ENCODE measurements at regions not wholly inside any gene's neighbourhood (a gene's known extent, or its start where the extent isn't known, plus 50 kb on each side); places are given as distances from the start of the nearest gene placed in this dataset.

DNA sequence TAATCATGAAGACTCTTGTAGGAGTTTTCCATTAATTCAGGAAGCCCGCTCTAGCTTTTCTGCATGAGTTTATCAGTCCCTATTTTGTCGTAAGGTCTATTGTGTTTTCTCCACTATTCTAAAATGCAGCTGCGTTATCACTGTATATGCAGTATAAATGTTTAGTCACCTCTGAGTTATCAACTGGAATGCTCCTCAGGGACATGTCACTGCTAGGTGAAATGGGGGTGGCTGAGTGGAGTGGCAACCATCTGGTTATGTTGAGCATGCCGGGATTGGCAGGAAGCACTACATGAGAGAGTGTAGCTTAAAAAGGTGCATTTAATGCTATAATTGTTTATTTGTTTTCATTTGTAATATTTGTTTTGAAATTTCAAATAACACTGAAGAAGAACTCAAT lies 285.2 kb upstream of the ELAC2 start:
- DNase-seq (ENCODE audit: low read depth, low spot score) = no peak

DNA sequence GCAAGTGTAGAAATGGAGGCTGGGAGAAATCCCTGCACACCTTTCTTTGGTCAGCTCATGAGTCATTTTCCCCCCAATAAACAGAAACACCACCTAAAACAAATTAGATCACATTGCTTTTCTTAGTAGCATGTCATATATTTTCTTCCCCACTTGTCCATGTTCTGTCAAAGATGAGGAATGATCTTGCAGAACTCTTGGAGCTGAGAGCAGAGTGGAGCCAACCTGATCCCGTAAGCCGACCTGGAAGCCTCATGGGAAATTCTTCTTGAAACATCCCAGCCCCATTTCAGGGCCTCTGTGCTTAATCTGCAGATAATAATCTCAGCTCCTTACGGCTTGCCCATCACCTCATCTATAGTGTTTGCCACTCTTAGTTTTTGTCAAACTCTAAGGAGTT lies 284.6 kb upstream of the ELAC2 start:
- no peak for DNase-seq (ENCODE audit: low read depth, low spot score)

DNA sequence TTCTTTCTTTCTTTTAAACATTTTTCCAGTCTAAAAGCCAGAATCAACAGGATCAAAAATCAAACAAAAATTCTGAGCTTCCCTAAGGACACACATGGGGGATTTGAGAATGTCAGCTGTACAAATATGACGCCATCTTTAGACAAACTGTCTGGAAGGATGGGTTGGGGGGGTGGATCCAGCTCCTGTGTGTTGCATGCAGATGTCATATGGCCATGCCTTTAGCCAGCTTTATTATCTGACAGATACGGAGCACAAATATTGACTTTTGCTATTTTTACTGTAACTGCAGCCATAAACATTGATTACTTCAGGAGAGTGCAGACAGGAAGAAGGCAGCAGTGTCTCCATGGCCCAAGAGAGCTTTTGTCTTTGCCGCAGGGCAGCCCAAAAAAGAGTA lies 279.4 kb upstream of the ELAC2 start:
- no peak for DNase-seq (ENCODE audit: low read depth, low spot score)

DNA sequence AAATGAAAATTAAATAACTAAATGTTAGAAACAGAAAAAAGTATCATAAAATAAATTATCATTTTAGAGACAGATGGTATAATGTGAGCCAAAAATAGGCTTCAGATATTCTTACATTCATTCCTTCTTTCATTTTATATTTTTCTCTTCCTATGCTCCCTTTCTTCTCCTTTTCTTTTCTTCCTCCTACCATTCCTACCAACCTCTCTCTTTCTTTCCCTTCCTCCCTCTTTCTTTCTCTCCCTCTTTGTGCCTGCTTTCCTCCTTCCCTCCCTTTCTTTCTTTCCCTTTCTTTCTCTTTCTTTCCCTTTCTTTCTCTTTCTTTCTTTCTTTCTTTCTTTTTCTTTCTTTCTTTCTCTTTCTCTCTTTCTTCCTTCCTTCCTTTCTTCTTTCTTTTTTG lies 275.6 kb upstream of the ELAC2 start:
- DNase-seq (ENCODE audit: low read depth, low spot score) = no peak

DNA sequence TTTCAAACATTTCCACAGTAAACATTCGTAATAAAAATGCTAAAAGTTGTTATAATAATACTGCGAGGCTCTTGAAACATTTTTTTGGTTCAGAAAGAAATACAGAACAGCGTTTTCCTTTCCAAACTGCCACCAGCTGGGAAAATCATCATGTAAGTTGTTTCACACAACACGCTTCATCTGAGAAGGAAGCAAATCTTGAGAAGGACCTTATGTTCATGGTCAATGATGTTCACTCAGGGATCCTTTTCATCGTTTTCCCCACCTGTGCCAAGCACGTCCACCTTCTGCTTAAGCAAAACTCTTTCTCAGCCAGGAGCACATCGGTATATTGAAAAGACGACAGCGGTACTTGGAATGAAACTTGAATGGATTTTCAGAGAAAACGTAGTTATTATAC lies 274.5 kb upstream of the ELAC2 start:
- no peak for DNase-seq (ENCODE audit: low read depth, low spot score)

DNA sequence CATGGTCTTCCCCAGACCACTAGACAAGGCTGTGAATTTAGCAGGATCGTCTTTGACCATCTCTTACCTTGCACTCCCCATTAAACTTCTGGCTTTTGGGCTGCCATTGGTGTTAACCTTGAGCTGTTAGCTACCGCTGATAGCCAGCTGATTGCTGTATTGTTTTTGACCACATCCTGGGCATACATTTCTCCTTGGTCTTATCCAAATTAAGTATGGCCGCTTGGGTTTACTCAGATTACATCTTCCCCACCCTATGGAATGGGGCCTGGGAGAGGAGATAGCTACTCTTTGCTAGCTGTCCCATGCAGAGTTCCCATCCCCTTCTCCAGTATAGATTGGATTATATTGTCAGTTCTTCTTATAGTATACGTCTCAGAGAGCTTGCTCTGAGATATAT lies 270.4 kb upstream of the ELAC2 start:
- DNase-seq (ENCODE audit: low read depth, low spot score) = no peak

DNA sequence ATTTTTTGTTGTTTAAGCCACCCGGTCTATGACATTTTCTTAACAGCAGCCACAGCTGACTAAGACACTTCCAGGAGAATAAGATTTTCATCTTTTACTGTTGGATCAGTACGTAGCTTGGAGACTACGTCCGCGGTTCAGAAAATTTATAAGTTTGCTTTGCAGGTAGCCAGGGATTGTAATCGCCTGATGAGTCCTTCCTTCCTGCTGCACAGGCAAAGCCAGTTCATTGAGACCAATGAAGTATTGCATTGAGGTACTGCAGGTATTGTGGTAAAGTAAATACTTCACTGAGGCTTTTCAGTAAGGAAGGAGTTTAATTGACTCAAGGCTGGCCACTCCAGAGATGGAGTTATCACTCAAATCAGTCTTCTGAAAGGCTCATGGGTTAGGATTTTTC lies 269.4 kb upstream of the ELAC2 start:
- no peak for DNase-seq (ENCODE audit: low read depth, low spot score)

DNA sequence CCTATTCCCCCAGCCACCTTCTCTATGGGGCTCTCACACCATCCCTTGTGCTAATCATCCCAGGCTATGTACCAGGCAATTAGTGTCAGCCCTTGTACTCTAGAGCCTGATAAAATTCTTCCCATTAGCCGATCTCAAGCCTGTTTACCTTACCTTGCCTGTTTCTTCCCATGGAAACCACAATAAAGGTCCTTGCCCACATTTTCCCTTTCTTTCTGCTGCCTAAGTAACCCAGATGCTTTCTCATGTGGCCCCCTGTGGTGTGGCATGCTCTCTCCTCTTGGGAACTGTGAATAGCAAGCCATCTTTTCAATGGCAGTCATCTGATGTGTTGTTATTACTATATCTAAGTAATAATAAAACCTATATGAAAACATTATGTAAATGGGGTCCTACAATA lies 265.8 kb upstream of the ELAC2 start:
- DNase-seq (ENCODE audit: low read depth, low spot score) = no peak

DNA sequence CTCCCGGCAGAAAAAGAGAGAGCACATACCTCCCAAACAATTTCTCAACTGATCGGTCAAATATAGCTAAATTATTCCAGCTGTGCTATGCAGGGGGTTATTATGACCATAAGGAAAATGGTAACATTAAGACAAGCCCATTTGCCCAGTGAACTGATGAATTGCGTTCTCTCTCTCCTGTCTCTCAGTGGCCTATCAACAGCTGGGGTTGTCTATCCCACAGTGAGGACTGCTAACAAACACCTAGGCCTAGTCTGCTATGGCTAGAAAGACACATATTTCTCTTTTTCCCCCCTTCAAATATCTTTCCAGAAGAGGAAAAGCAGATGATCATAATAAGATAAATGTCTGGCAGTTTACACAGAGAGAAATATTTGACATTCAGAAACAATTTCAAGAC lies 263.8 kb upstream of the ELAC2 start:
- no peak for DNase-seq (ENCODE audit: low read depth, low spot score)

DNA sequence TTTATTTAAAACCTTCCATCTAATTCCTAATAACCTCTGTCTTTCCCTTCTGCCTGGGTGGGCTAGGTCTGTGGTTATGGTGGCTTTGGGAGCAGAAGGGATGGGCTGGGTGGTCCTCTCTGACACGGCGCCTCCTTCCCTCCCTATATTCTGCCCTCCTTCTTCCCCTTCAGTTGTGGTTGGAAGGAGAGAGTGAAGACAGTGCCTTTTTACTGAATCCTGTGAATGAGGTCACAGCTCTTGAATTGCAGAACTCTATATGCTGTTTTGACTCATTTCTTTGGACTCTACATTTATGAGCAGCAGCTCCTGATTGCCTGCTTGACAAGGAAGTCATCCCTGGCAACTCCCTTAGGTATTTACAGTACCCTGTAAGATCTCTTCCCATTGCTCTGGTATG lies 256.0 kb upstream of the ELAC2 start:
- DNase-seq (ENCODE audit: low read depth, low spot score) = no peak

DNA sequence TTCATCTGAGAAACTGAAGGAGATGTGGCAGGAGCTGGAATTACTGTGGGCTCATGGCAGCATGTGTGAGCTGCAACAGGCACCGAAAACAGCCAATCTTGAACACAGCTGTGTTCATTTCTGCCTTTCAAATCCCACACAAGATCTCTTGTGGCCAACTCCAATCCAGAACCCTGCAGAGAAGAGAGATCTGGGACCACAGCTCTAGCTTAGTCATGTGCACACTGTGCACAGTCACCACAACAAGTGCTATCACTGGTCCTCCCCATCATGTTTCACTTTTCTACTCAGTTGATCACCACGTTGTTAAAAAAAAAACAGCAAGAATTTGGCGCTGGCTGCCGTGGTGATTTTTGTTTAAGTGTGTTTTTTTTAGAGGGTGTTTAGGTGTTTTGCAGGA lies 254.5 kb upstream of the ELAC2 start:
- no peak for DNase-seq (ENCODE audit: low read depth, low spot score)

DNA sequence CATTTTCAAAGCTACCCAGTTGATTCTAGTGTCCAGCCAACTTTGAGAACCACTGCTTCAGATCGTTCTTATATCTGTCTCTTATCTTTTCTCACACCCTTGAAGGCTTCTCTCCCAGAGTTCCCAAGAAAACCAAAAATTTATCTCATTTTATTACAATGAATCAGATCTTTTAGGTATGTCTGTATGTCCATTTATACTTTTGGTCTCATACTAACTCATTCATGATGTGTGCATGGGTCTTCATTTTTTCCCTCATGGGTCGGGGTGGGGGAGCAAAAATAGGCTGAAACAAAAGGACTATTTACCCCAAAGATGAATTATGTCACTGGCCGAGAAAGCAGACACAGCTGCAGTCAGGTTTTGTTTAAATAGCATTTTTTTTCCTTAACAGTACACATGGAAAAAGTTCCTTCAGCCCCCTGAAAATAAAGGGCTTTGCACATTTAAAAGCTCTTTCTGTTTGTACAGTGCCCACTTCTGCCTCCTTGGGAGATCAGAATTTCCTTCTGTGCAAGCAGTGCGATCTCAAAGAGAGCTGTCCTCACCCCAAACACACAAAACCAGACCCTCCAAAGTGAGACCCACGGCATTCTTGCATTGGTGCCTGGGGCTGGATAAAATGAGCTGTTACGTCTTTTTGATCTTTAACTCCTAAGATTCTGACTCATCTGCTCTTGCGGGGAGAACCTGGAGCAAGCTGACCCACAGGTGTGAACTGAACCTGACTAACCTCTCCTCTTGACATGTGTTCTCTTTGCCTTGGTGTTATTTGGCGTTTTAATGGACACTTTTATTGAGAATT lies 251.2 kb upstream of the ELAC2 start:
- no peak for DNase-seq (ENCODE audit: low read depth, low spot score)

DNA sequence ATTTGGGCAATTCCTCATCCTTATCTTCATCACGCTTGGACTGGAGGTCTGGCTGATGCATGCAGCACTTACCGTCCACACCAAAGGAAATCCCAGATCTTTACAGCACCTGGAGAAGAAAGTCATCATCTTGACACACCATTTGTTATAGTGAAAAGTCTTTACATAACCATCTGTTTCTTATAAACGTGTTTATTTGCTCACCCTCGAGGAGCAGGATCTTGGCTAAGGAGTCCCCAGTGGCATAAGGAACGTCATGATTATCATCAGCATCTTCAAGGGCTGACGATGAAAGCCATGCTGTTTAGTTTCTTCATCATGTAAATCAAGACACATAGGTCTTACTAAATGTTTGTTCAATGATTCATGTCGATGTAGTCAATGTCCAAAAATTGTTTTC lies 248.8 kb upstream of the ELAC2 start:
- no peak for DNase-seq (ENCODE audit: low read depth, low spot score)

DNA sequence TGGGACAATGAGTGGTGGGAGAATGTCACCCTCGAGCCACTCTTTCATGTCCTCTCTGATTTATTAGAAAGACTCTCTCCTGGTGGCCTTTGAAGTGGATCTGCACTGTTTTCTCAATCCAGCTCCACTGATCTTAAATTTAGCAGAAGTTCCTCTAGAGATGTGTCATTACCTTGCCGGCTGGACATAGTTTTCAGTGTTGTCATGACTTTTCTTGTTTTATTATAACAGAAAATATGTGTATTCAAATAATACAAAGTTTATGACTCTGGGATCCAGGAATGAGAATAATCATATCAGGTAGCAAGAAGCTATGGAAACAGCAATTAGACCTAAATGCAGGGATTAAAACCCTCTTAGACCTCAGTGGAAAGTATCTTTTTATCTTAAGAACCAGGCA lies 247.5 kb upstream of the ELAC2 start:
- DNase-seq (ENCODE audit: low read depth, low spot score) = no peak

DNA sequence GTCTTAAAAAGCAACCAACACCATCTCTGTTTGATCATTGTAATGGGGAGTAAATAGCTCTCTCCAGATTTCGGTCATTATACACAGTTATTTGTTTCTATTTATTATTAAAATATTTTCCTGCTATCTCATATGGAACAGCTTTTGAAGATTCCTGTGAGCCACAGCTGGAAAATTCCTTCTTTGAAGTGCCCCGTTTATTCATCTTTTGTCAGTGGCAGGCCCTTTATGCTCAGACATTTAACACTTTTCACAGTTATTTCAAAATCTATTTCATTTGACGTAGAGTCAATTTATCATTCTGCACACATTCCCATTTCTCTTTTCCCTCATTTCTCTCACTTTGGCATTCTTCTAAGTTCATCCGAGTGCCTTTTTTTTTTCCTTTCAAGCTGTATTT lies 245.9 kb upstream of the ELAC2 start:
- DNase-seq (ENCODE audit: low read depth, low spot score) = no peak

DNA sequence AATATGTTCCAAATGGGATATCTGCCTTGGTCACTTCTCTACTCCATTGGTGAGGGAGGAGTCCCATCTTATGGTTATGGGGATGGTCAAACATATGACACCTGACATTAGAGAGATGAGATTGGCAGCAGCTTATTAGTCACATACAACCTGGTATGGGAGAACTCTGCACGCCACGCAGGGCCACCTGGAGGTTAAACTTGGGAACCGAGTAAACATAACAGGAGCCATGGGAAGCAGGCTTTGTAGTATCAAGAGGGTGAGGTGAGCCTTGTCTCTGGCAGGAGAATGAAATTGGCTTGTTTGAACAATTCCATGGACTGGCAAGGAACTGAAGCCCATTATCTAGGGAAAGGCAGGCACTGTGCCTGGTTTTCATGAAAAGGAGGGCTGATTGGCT lies 238.7 kb upstream of the ELAC2 start:
- no peak for DNase-seq (ENCODE audit: low read depth, low spot score)

DNA sequence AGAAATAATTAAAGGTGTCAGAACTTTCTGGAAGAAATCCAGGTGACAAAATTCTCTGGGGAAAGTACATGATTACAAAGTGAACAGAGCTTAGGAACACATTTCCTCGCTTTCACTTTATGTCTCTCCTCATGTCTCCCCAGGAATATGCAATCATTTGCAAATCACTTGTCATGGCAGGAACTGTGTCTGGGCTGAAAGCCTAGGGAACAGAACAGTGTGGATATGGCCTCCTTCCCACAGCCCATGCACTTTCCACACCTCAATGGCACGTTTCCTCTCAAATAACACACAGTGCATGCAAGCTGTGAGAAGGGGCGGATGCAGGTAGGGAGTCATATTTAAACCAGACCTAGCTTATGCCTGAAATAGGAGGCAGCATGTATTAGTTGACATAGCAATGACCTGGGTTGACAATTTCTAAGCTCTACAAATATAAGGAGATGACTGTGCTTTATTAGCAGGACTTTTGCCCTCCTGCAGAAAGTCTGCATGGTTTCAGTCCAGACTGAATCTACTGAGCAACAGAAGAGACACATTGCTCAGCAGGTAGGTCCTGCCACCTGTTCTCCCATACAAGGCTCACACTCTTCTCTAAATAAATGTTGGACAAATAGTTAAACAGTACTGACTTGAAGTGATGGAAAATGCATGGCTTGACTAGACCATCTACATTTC lies 236.0 kb upstream of the ELAC2 start:
- no peak for DNase-seq (ENCODE audit: low read depth, low spot score)

DNA sequence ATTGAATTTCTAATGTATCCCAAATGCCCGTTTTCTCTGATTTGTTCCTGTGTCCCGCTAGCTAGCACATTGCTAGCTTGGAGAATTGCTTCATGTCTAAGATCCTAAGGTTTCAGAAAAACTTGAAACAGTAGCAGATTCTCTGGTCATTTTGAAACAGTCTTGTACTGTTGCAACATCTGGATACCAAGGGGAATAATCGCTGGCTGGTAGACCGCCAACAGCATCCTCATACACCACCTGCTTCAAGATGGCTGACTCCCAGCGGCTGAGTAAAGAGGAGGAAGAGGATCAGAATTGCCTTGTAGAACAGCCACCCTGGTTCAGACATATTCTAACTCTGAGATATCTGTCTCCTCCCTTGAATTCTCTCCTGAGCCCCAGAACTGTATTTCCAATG lies 226.7 kb upstream of the ELAC2 start:
- DNase-seq (ENCODE audit: low read depth, low spot score) = no peak

DNA sequence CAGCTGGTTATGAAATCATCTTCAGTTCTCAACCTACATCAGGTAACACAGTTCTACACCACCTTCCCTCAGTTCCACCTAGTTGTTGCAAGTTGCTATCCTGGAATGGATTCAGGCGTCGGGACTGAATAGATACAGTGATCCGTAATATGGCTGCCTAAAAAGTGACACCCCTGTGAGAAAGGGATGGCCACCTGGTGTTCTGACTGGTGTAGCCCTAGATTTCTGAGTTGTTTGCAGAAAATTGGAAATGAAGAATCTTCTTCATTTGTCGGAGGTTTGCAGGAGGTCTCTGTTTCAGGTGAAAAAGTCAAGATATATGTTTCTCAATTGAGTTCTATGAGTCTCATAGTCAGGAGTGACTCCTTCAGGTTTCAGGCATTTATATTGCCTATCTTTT lies 225.8 kb upstream of the ELAC2 start:
- no peak for DNase-seq (ENCODE audit: low read depth, low spot score)

DNA sequence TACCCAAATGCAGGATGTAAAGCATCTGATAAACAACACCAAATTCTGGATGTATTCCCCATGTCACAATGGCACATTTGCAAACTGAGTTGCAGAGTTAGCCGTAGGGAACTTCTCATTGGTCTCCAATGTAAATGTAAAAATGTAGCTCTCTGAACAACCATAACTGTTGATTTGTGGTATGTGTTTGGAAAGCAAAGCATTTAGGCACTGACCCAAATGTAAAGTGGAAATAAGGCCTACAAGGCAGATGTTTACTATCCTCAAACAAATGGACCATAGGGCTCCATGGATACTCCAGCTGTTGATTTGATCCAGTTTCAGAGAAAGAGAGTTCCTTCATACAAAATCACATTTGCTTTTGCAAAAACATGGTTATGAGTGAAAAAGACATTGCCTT lies 223.0 kb upstream of the ELAC2 start:
- DNase-seq (ENCODE audit: low read depth, low spot score) = no peak

DNA sequence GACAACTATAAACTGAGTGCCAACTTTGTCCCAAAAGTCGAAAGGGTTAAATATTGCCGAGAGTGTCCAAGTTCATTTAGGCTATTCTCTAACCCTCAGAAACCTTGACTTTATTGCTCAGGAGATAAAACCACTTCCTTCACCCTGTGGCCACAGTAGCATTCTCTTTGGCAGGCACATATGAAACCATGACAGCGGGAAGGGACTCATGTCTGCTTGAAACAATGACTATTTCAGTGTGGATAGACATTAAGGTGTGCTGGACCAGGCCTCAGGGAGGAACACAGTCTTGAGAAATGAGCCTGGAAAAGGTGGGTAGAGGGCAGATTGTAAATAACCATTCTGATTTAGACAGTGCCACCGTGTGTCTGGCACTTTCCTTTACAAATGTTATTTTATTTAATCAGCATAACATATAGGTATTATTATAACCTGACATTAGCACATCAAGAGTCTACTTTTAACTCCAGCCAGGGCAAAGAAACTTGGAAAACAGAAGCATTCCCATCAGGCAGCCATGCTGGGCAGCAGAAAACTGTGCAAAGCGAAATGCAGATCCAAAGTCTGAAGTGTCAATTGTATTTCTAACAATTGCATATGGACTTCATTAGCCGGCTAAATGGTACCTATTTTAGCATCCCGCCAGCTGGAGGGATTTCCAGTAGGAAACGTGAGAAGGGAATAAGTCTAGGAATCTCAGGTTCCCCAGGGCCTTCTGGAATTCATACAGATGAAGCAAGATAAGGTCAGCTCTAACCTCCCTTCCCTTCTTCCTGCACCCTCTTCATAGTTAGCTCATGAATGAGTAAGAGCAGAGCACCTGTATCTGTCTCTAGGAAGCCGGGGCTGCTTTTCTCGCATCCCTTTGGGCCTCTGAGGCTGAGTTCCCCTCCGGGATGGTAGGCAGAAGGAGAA lies 212.8 kb upstream of the ELAC2 start:
- DNase-seq (ENCODE audit: low read depth, low spot score) = no peak

DNA sequence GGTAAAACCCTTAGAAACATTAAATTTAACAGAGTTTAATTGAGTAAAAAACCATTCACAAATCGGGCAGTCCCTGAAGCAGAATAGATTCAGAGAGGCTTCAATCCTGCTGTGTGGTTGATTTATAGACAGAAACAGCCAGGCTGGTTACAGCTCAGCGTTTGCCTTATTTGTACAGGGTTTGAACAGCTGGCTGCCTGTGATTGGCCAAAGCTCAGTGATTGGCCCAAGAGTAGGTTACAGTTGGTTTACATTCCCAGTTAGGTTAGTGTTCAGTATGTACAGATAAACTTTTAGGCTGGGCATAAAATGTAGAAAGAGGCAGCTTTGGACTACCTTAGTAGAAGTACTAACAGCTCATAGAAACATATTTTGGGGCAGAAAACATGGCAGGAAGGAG lies 210.4 kb upstream of the ELAC2 start:
- no peak for DNase-seq (ENCODE audit: low read depth, low spot score)

DNA sequence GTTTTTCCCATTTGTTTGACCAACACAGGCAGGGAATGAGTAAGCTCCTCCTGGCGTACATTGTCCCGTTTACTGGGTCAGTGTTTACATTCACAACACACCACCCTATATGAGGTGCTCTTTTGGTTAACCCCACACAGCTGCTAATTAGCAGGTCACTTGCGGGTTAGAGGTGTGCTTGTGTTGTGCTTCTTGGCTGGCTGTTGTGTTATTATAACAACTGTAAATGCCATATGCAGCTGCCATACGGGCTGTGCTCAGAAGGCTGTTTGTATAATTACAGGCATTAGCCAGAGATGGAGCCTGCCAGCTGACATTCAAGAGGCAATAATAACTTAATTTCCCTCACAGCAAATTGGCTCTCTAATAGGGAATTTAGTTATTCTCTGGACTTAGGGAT lies 205.1 kb upstream of the ELAC2 start:
- no peak for DNase-seq (ENCODE audit: low read depth, low spot score)

Data from astrocyte of the hippocampus (primary cell).